ENCODE measurements at regions not wholly inside any gene's neighbourhood (a gene's known extent, or its start where the extent isn't known, plus 50 kb on each side); places are given as distances from the start of the nearest gene placed in this dataset.

GRCh38 chr18:78818961-78819360 lies 160.7 kb upstream of the SALL3 start:
- H3K9me3 Mint-ChIP-seq (ENCODE audit: unreplicated experiment), result peaks cover 22% of the 10 kb centered on the region
- no peak overlapping the region for H3K27ac Mint-ChIP-seq (ENCODE audit: low read depth, unreplicated experiment)
- no peak for DNase-seq (ENCODE audit: unreplicated experiment)
- H3K36me3 Mint-ChIP-seq (ENCODE audit: insufficient read depth, unreplicated experiment), result no peaks in the 10 kb centered on the region
- CTCF ChIA-PET, result no interaction called here
- no peak for TF ChIP-seq CTCF (IDR thresholded peaks at IDR 0.05; ENCODE audit: unreplicated experiment)
- no peak overlapping the region for H3K4me3 Mint-ChIP-seq (ENCODE audit: unreplicated experiment)
- no peaks in the 10 kb centered on the region for H3K4me1 Mint-ChIP-seq (ENCODE audit: insufficient read depth, unreplicated experiment)
- no peaks in the 10 kb centered on the region for H3K27me3 Mint-ChIP-seq (ENCODE audit: insufficient read depth, unreplicated experiment)
- no TSS peak for BruUV-seq (replicated peaks)
- intact Hi-C loops (cut with micrococcal nuclease), result no loop called here
- POLR2A ChIA-PET, result no interaction called here

GRCh38 chr18:78820161-78820834 lies 159.3 kb upstream of the SALL3 start:
- Mint-ChIP-seq H3K36me3 (ENCODE audit: insufficient read depth, unreplicated experiment) (no peaks in the 10 kb centered on the region), H3K4me3 (ENCODE audit: unreplicated experiment) (no peak overlapping the region), H3K9me3 (ENCODE audit: unreplicated experiment) (peaks cover 20% of the 10 kb centered on the region), H3K4me1 (ENCODE audit: insufficient read depth, unreplicated experiment) (no peaks in the 10 kb centered on the region), H3K27ac (ENCODE audit: low read depth, unreplicated experiment) (no peak overlapping the region), H3K27me3 (ENCODE audit: insufficient read depth, unreplicated experiment) (no peaks in the 10 kb centered on the region)
- ChIA-PET POLR2A (no interaction called here), CTCF (no interaction called here)
- no TSS peak for BruUV-seq (replicated peaks)
- TF ChIP-seq CTCF (IDR thresholded peaks at IDR 0.05; ENCODE audit: unreplicated experiment), result no peak
- intact Hi-C loops (cut with micrococcal nuclease), result no loop called here
- no peak for DNase-seq (ENCODE audit: unreplicated experiment)

- intact Hi-C loops (cut with micrococcal nuclease), result no loop called here
- TF ChIP-seq CTCF (IDR thresholded peaks at IDR 0.05; ENCODE audit: unreplicated experiment), result no peak
- H3K4me3 Mint-ChIP-seq (ENCODE audit: unreplicated experiment), result no peak overlapping the region
- no peaks in the 10 kb centered on the region for H3K4me1 Mint-ChIP-seq (ENCODE audit: insufficient read depth, unreplicated experiment)
- H3K36me3 Mint-ChIP-seq (ENCODE audit: insufficient read depth, unreplicated experiment), result no peaks in the 10 kb centered on the region
- no peaks in the 10 kb centered on the region for H3K27me3 Mint-ChIP-seq (ENCODE audit: insufficient read depth, unreplicated experiment)
- H3K9me3 Mint-ChIP-seq (ENCODE audit: unreplicated experiment), result peaks cover 16% of the 10 kb centered on the region
- no TSS peak for BruUV-seq (replicated peaks)
- POLR2A ChIA-PET, result no interaction called here
- CTCF ChIA-PET, result interaction anchor here (0.5 kb wide), 1 partner anchor 570 kb away, joined by 3 read pairs; no protein-coding TSS in a partner anchor
- no peak for DNase-seq (ENCODE audit: unreplicated experiment)
- H3K27ac Mint-ChIP-seq (ENCODE audit: low read depth, unreplicated experiment), result no peak overlapping the region
These were observed 158.2 kb upstream of the SALL3 start for GRCh38 chr18:78821396-78821795.

GRCh38 chr18:78822171-78822948 lies 157.3 kb upstream of the SALL3 start:
- Mint-ChIP-seq H3K27ac (ENCODE audit: low read depth, unreplicated experiment) (no peak overlapping the region), H3K9me3 (ENCODE audit: unreplicated experiment) (peaks cover 16% of the 10 kb centered on the region), H3K4me1 (ENCODE audit: insufficient read depth, unreplicated experiment) (no peaks in the 10 kb centered on the region), H3K4me3 (ENCODE audit: unreplicated experiment) (no peak overlapping the region), H3K27me3 (ENCODE audit: insufficient read depth, unreplicated experiment) (no peaks in the 10 kb centered on the region), H3K36me3 (ENCODE audit: insufficient read depth, unreplicated experiment) (no peaks in the 10 kb centered on the region)
- CTCF ChIA-PET, result interaction anchor here (0.7 kb wide), 1 partner anchor 501 kb away, joined by 3 read pairs; no protein-coding TSS in a partner anchor
- no TSS peak for BruUV-seq (replicated peaks)
- TF ChIP-seq CTCF (IDR thresholded peaks at IDR 0.05; ENCODE audit: unreplicated experiment), result no peak
- intact Hi-C loops (cut with micrococcal nuclease), result no loop called here
- POLR2A ChIA-PET, result no interaction called here
- DNase-seq (ENCODE audit: unreplicated experiment), result no peak

All from MCF 10A (cell line).